Mesendoderm (in vitro differentiated cells): ENCODE measurements at regions not wholly inside any gene's neighbourhood (a gene's known extent, or its start where the extent isn't known, plus 50 kb on each side); places are given as distances from the start of the nearest gene placed in this dataset.

ENCODE experiments used
- DNase-seq: peaks from one replicate; pipeline ENCODE4 v3.0.0; 2013
- H2AK5ac ChIP-seq: 2 replicates; pipeline ENCODE4 v1.6.1; 2013; ENCODE audit warnings: low read length, inconsistent platforms
- H2BK120ac ChIP-seq: 2 replicates; pipeline ENCODE4 v1.6.1; 2013; ENCODE audit warnings: low read depth, mild to moderate bottlenecking, low read length, moderate library complexity, mixed read lengths
- H2BK15ac ChIP-seq: replicated peaks from 2 replicates; pipeline ENCODE4 v1.6.1; 2013; ENCODE audit warnings: low read depth, mild to moderate bottlenecking, moderate library complexity
- H2BK5ac ChIP-seq: 2 replicates; pipeline ENCODE4 v1.6.1; 2013; ENCODE audit warnings: low read length, inconsistent platforms
- H3K18ac ChIP-seq: 2 replicates; pipeline ENCODE4 v1.6.1; 2013; ENCODE audit warnings: mild to moderate bottlenecking, low read length, mixed read lengths
- H3K23ac ChIP-seq: one replicate; pipeline ENCODE4 v1.6.1; 2013; ENCODE audit warnings: low read length
- H3K27ac ChIP-seq: 2 replicates; pipeline ENCODE4 v1.5.1; 2013; ENCODE audit warnings: low read depth, mild to moderate bottlenecking, inconsistent platforms, low read length, moderate library complexity
- H3K27me3 ChIP-seq: 2 replicates; pipeline ENCODE4 v1.6.1; 2013; ENCODE audit warnings: low read length, control low read depth, mild to moderate bottlenecking, inconsistent platforms; ENCODE audit not compliant: insufficient read depth, poor library complexity
- H3K36me3 ChIP-seq: 2 replicates; pipeline ENCODE4 v1.6.1; 2013; ENCODE audit warnings: low read length, inconsistent platforms; ENCODE audit not compliant: control insufficient read depth, insufficient read depth
- H3K4ac ChIP-seq: one replicate; pipeline ENCODE4 v1.6.1; 2013; ENCODE audit warnings: low read depth, mild to moderate bottlenecking, low read length, moderate library complexity
- H3K4me1 ChIP-seq: 2 replicates; pipeline ENCODE4 v1.6.1; 2013; ENCODE audit warnings: low read depth, low read length, inconsistent platforms; ENCODE audit not compliant: control insufficient read depth
- H3K4me2 ChIP-seq: 2 replicates; pipeline ENCODE4 v1.6.1; 2013; ENCODE audit warnings: low read length
- H3K4me3 ChIP-seq: 2 replicates; pipeline ENCODE4 v1.5.1; 2013; ENCODE audit warnings: mild to moderate bottlenecking, low read length
- H3K56ac ChIP-seq: one replicate; pipeline ENCODE4 v1.6.1; 2013; ENCODE audit warnings: low read length
- H3K79me1 ChIP-seq: 2 replicates; pipeline ENCODE4 v1.6.1; 2013; ENCODE audit warnings: low read length, inconsistent platforms
- H3K79me2 ChIP-seq: 2 replicates; pipeline ENCODE4 v1.6.1; 2013; ENCODE audit warnings: mild to moderate bottlenecking, low read length; ENCODE audit not compliant: control insufficient read depth, insufficient read depth
- H3K9ac ChIP-seq: 2 replicates; pipeline ENCODE4 v1.6.1; 2013; ENCODE audit warnings: low read length, inconsistent platforms
- H4K5ac ChIP-seq: one replicate; pipeline ENCODE4 v1.6.1; 2013; ENCODE audit warnings: low read length
- H4K8ac ChIP-seq: one replicate; pipeline ENCODE4 v1.6.1; 2013; ENCODE audit warnings: low read depth, mild to moderate bottlenecking, control low read depth, low read length, moderate library complexity
- WGBS: extraction: QIAGEN DNeasy Blood & Tissue Kit; methylation state at CpG from one replicate; pipeline ENCODE4 v1.1.7; 2013; ENCODE audit warnings: low lambda C conversion rate, missing lambda C conversion rate; ENCODE audit not compliant: insufficient coverage; ENCODE audit errors: extremely low coverage; 5-methylcytosine and 5-hydroxymethylcytosine counted together

DNA sequence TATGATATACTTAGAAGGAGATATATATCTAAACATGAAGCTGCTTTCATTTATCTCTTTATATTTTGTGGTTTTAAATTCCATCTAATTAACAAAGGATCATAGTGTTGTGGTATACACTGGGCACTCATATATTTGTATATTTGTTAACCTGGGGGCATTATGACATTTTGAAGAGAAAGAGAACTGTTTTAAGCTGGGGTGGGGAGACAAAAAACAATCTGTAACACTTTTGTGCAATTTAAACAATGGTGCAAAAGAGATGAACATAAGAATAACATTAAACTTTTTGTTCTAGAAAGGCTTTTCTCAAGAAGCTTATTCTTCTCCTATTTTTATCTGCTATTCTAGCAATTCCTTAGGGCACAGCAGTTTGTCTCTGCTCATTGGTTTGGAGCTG, 842.0 kb upstream of the CDH2 start:
- Histone ChIP-seq H3K27me3 (no peaks in the 10 kb centered on the region), H3K36me3 (no peaks in the 10 kb centered on the region), H2BK5ac (no peak overlapping the region), H4K5ac (no peak overlapping the region), H3K27ac (no peak overlapping the region), H3K79me2 (no peaks in the 10 kb centered on the region), H3K18ac (no peak overlapping the region), H3K4ac (no peak overlapping the region), H3K4me2 (no peak overlapping the region), H3K4me3 (no peak overlapping the region), H3K56ac (no peak overlapping the region), H3K4me1 (no peaks in the 10 kb centered on the region), H3K23ac (no peak overlapping the region), H3K79me1 (no peaks in the 10 kb centered on the region), H2BK120ac (no peak overlapping the region), H4K8ac (no peak overlapping the region), H3K9ac (no peak overlapping the region), H2AK5ac (no peak overlapping the region), H2BK15ac (no peak overlapping the region)
- DNase-seq = no peak

DNA sequence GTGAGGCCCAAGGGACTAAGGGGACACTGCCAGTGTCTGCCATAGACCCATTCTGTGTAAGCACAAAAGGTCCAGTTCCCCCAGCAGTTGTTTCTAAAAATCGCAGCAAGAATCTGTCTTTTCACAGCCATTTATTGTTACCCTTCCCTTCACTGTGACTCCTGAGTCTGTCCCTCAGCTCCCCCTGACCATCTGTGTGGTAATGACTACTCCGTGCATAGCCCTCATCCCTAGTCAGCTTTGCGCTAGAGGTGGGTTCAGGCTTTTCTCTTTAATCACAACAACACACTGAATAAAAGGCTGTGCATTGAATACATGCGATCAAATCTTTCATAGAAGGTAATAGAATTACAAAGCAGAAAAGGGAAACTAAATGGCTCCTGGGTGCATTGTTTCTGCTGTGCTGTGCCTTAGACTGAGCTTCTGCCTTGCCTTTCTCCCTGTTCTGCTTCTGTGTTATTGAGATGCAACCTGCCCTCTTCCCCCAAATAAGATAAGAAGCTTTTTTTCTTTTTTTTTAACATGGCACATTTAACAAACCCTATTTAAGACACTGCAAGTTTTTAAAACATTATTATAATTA, 836.0 kb upstream of the CDH2 start:
- H4K5ac ChIP-seq = no peak overlapping the region
- H3K4ac ChIP-seq = peak overlapping the region; percentile 37
- H2BK15ac ChIP-seq = no peak overlapping the region
- no peaks in the 10 kb centered on the region for H3K79me1 ChIP-seq
- H3K18ac ChIP-seq = no peak overlapping the region
- H3K4me3 ChIP-seq = no peak overlapping the region
- no peaks in the 10 kb centered on the region for H3K27me3 ChIP-seq
- DNase-seq = no peak
- no CpG with 5 or more reads among the region's 4 CpGs for WGBS
- H2AK5ac ChIP-seq = no peak overlapping the region
- H3K23ac ChIP-seq = no peak overlapping the region
- no peak overlapping the region for H4K8ac ChIP-seq
- H2BK5ac ChIP-seq = no peak overlapping the region
- no peak overlapping the region for H3K56ac ChIP-seq
- no peaks in the 10 kb centered on the region for H3K36me3 ChIP-seq
- H3K4me1 ChIP-seq = no peaks in the 10 kb centered on the region
- H2BK120ac ChIP-seq = no peak overlapping the region
- no peaks in the 10 kb centered on the region for H3K79me2 ChIP-seq
- no peak overlapping the region for H3K4me2 ChIP-seq
- no peak overlapping the region for H3K9ac ChIP-seq
- no peak overlapping the region for H3K27ac ChIP-seq

DNA sequence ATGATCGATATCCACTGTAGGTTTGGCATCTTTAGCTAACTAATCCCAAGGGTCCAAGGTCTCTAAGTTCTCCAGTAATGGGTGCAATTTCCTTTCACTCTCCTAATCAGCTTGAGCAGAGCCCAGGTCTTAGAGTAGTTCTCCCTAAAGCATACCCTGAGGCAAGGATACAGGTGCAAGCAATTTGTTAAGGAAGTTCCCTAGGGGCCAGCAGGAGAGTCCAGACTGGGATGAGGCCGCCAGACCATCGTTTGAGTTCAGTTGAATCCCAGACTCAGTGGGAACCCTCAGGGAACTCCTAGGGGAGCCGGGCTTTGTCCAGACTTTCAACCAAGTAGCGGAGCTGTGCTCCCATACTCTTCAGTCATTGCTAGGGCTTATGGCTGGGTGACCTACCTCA, 835.4 kb upstream of the CDH2 start:
- Histone ChIP-seq H3K56ac (peak overlapping the region; percentile 29), H3K79me2 (no peaks in the 10 kb centered on the region), H3K23ac (no peak overlapping the region), H3K79me1 (no peaks in the 10 kb centered on the region), H2AK5ac (no peak overlapping the region), H3K4me2 (no peak overlapping the region), H2BK120ac (no peak overlapping the region), H3K4ac (no peak overlapping the region), H2BK5ac (peak overlapping the region; percentile 31), H4K8ac (no peak overlapping the region), H3K36me3 (no peaks in the 10 kb centered on the region), H3K27ac (no peak overlapping the region), H2BK15ac (no peak overlapping the region), H4K5ac (no peak overlapping the region), H3K4me3 (no peak overlapping the region), H3K9ac (no peak overlapping the region), H3K27me3 (no peaks in the 10 kb centered on the region), H3K18ac (peak overlapping the region; percentile 41), H3K4me1 (no peaks in the 10 kb centered on the region)
- WGBS = no CpG with 5 or more reads among the region's 5 CpGs
- DNase-seq = no peak

DNA sequence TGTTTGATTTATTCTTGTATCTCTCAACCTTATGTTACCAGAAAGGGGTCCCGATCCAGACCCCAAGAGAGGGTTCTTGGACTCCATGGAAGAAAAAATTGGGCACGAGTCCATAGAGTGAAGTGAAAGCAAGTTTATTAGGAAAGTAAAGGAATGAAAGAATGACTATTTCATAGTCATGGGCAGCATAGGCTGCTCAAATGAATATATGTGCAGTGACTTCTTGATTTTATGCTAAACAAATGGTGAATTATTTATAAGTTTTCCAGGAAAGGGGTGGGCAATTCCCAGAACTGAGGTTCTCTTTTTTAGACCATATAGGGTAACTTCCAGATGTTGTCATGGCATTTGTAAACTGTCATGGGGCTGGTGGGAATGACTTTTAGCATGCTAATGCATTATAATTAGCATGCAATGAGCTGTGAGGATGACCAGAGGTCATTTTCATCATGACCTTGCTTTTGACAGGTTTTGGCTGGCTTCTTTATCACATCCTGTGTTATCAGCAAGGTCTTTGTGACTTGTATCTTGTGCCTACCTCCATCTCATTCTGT, 832.4 kb upstream of the CDH2 start:
- H4K8ac ChIP-seq = no peak overlapping the region
- no peak overlapping the region for H3K4me3 ChIP-seq
- H3K36me3 ChIP-seq = no peaks in the 10 kb centered on the region
- H3K27ac ChIP-seq = no peak overlapping the region
- H3K27me3 ChIP-seq = no peaks in the 10 kb centered on the region
- H4K5ac ChIP-seq = no peak overlapping the region
- no peaks in the 10 kb centered on the region for H3K79me1 ChIP-seq
- H2BK15ac ChIP-seq = no peak overlapping the region
- no peak overlapping the region for H2BK120ac ChIP-seq
- H3K79me2 ChIP-seq = no peaks in the 10 kb centered on the region
- peaks cover 2% of the 10 kb centered on the region for H3K4me1 ChIP-seq
- peak; percentile 70 for DNase-seq
- no peak overlapping the region for H2AK5ac ChIP-seq
- H3K18ac ChIP-seq = no peak overlapping the region
- no peak overlapping the region for H3K4me2 ChIP-seq
- no peak overlapping the region for H3K4ac ChIP-seq
- H3K9ac ChIP-seq = no peak overlapping the region
- H2BK5ac ChIP-seq = no peak overlapping the region
- WGBS = no CpG with 5 or more reads among the region's 2 CpGs
- H3K23ac ChIP-seq = no peak overlapping the region
- no peak overlapping the region for H3K56ac ChIP-seq

DNA sequence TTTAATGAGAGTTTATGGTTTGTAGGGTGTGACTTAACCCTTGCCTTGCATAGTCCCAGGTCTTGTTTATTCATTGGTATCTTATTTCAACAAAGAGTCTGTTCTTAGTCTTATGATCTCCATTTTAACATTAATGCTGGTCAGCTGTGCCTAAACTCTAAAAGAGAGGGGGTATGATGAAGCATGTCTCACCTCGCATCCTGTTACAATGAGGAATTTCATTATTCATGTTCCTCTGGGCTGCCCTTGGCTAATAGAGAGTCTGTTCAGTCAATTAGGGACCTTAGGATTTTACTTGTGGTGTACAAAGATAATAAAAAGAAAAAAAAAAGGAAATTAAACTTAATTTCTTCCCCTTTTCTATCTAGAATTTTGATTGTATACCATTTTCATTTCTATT, 831.9 kb upstream of the CDH2 start:
- Histone ChIP-seq H3K36me3 (no peaks in the 10 kb centered on the region), H3K27ac (no peak overlapping the region), H2BK5ac (no peak overlapping the region), H3K18ac (no peak overlapping the region), H3K23ac (no peak overlapping the region), H2AK5ac (no peak overlapping the region), H3K4me3 (no peak overlapping the region), H3K79me2 (no peaks in the 10 kb centered on the region), H4K5ac (no peak overlapping the region), H2BK15ac (no peak overlapping the region), H3K4ac (no peak overlapping the region), H3K27me3 (no peaks in the 10 kb centered on the region), H2BK120ac (no peak overlapping the region), H3K4me2 (no peak overlapping the region), H3K9ac (no peak overlapping the region), H3K4me1 (peaks cover 2% of the 10 kb centered on the region), H4K8ac (no peak overlapping the region), H3K79me1 (no peaks in the 10 kb centered on the region), H3K56ac (no peak overlapping the region)
- WGBS = no CpG with 5 or more reads among the region's 1 CpG
- no peak for DNase-seq

DNA sequence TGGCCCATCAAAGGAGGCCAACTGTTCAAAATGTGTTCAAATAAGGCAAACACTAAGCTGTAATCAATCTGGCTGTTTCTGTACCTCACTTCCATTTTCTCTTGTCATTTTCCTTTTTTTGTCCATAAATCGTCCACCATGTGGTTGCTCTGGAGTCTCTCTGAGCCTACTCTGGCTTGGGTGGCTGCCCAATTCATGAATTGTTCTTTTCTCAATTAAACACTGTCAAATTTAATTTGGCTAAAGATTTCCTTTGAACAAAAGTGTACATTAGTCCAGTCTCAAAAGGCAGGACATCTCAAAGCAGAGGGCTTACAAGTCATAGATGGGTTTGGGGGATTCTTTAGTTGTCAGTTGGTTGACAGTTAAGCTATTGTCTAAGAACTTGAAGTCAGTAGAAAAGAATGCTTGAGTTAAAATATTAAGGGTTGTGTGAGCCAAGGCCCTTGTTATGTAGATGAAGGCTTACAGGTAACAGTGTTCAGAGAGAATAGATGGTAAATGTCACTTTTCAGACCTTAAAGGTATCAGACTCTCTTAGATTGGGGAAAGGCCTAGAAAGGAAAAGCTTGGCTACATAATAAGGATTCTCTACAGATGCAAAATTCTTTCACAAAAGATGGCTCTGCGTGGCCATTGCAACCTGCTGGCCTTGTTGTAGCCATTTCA, 831.2 kb upstream of the CDH2 start:
- Histone ChIP-seq H2BK15ac (no peak overlapping the region), H3K36me3 (no peaks in the 10 kb centered on the region), H2AK5ac (no peak overlapping the region), H3K79me1 (no peaks in the 10 kb centered on the region), H3K9ac (no peak overlapping the region), H4K5ac (no peak overlapping the region), H3K79me2 (no peaks in the 10 kb centered on the region), H3K27ac (no peak overlapping the region), H3K4me3 (no peak overlapping the region), H3K4ac (no peak overlapping the region), H3K56ac (no peak overlapping the region), H2BK120ac (no peak overlapping the region), H3K23ac (no peak overlapping the region), H4K8ac (peak overlapping the region; percentile 28), H3K4me2 (no peak overlapping the region), H3K4me1 (peaks cover 2% of the 10 kb centered on the region), H3K27me3 (no peaks in the 10 kb centered on the region), H3K18ac (peak overlapping the region; percentile 51), H2BK5ac (no peak overlapping the region)
- WGBS = no CpG with 5 or more reads among the region's 2 CpGs
- DNase-seq = no peak
